ENCODE measurements at regions not wholly inside any gene's neighbourhood (a gene's known extent, or its start where the extent isn't known, plus 50 kb on each side); places are given as distances from the start of the nearest gene placed in this dataset.

DNA sequence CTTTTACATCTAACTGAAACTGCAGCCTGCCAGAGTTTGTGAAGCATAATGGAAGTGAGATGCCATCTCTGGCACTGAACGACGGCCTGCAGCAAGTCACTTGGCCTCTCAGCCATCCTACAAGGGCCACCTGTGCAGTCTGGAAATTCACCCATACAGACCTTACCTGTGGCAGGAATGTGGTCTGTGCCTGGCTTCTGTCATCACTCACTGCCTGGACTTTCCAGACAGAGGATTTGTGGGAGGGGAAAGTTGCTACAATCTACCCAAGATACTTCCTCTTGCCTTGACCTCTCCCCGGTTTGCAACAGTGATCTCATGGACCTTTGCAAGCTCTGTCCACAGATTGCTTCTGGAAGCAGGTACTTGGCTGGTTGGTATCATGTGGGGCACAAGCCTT, 58.4 kb upstream of the ATP1B1 start:
- TF ChIP-seq, protein P1, sequence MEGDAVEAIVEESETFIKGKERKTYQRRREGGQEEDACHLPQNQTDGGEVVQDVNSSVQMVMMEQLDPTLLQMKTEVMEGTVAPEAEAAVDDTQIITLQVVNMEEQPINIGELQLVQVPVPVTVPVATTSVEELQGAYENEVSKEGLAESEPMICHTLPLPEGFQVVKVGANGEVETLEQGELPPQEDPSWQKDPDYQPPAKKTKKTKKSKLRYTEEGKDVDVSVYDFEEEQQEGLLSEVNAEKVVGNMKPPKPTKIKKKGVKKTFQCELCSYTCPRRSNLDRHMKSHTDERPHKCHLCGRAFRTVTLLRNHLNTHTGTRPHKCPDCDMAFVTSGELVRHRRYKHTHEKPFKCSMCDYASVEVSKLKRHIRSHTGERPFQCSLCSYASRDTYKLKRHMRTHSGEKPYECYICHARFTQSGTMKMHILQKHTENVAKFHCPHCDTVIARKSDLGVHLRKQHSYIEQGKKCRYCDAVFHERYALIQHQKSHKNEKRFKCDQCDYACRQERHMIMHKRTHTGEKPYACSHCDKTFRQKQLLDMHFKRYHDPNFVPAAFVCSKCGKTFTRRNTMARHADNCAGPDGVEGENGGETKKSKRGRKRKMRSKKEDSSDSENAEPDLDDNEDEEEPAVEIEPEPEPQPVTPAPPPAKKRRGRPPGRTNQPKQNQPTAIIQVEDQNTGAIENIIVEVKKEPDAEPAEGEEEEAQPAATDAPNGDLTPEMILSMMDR (IDR thresholded peaks at IDR 0.05 in 8 of 11, conservative IDR thresholded peaks at IDR 0.05 in 3 of 11), result no peak
- TF ChIP-seq POLR2AphosphoS5 (IDR thresholded peaks at IDR 0.05) (peak in 1 of 3 donors; percentile 37), POLR2A (IDR thresholded peaks at IDR 0.05) (no peak)
